ENCODE measurements at regions not wholly inside any gene's neighbourhood (a gene's known extent, or its start where the extent isn't known, plus 50 kb on each side); places are given as distances from the start of the nearest gene placed in this dataset.

DNA sequence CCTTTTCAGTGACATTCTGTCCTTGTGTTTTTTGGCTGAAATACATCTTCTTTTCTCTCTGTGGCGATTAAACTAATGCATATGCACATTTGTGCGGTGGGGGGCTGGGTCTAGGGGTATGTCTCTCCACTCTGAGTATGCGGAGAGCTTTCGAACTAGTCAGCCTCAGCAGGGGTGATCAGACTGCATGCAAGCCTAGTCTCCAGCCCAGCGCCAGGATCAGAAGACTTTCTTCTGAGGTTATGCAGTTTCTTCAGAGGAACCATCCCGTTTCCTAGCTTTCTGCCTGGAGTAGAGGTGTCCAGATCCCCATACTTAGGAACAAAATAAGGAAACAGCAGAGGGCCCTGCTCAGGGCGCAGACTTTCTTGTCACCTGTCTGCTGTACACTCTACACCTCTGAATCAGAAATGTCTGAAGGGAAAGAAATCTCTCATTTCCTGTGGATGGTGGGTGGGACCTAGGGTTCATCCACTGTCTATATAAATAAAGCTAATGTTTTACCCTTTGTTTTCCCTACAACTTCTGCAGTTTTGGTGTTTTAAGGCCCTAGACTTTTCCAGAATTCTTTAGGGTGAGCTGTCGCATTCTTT lies 230.4 kb downstream of the ABHD5 start:
- H3K27ac ChIP-seq: no peak overlapping the region
- no peak overlapping the region for H2AFZ ChIP-seq
- H3K27me3 ChIP-seq: peaks cover 8% of the 10 kb centered on the region
- TF ChIP-seq, protein P1, sequence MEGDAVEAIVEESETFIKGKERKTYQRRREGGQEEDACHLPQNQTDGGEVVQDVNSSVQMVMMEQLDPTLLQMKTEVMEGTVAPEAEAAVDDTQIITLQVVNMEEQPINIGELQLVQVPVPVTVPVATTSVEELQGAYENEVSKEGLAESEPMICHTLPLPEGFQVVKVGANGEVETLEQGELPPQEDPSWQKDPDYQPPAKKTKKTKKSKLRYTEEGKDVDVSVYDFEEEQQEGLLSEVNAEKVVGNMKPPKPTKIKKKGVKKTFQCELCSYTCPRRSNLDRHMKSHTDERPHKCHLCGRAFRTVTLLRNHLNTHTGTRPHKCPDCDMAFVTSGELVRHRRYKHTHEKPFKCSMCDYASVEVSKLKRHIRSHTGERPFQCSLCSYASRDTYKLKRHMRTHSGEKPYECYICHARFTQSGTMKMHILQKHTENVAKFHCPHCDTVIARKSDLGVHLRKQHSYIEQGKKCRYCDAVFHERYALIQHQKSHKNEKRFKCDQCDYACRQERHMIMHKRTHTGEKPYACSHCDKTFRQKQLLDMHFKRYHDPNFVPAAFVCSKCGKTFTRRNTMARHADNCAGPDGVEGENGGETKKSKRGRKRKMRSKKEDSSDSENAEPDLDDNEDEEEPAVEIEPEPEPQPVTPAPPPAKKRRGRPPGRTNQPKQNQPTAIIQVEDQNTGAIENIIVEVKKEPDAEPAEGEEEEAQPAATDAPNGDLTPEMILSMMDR (IDR thresholded peaks at IDR 0.05; ENCODE audit: poor library complexity): no peak
- TF ChIP-seq EZH2 (IDR thresholded peaks at IDR 0.05; ENCODE audit: borderline replicate concordance) (no peak), EZH2phosphoT487 (IDR thresholded peaks at IDR 0.05; ENCODE audit: low read depth, severe bottlenecking, unreplicated experiment) (no peak)
- H3K9me2 ChIP-seq (replicated peaks; ENCODE audit: insufficient read depth): no peaks in the 10 kb centered on the region
- H3K4me3 ChIP-seq: no peak overlapping the region
- 57% methylated on average over 8 of the region's 8 CpGs for WGBS (ENCODE audit: low lambda C conversion rate, missing lambda C conversion rate)
- no peak overlapping the region for H3K4me2 ChIP-seq
- no peaks in the 10 kb centered on the region for H3K9me3 ChIP-seq (ENCODE audit: low read depth)
- no peaks in the 10 kb centered on the region for H3K4me1 ChIP-seq (ENCODE audit: insufficient read depth)
- no peaks in the 10 kb centered on the region for H4K20me1 ChIP-seq (ENCODE audit: insufficient read depth, poor library complexity, severe bottlenecking)
- no peaks in the 10 kb centered on the region for H3K79me2 ChIP-seq
- no peaks in the 10 kb centered on the region for H3K36me3 ChIP-seq (replicated peaks; ENCODE audit: insufficient read depth, low read depth)
- DNase-seq (ENCODE audit: low spot score): no peak

DNA sequence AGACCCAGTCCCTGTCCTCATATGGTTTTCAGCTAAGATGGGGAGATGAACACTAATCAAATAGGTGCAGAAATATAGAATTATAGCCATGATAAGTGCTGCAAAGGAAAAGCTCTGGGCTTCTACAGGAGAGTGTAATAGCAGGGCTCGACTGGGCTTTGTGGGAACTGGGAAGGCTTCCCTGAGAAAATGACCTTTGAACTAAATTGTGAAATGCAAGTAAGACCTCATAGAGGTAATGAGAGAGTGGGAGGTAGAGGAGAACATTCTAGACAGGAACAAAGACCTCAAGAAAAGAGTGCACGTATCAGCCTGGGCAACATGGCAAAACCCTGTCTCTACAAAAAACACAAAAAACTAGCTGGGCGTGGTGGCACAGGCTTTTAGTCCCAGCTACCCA lies 231.6 kb downstream of the ABHD5 start:
- TF ChIP-seq, protein P1 (IDR thresholded peaks at IDR 0.05; ENCODE audit: poor library complexity): no peak
- TF ChIP-seq EZH2phosphoT487 (IDR thresholded peaks at IDR 0.05; ENCODE audit: low read depth, severe bottlenecking, unreplicated experiment) (no peak), EZH2 (IDR thresholded peaks at IDR 0.05; ENCODE audit: borderline replicate concordance) (no peak)
- no peaks in the 10 kb centered on the region for H3K79me2 ChIP-seq
- H3K27ac ChIP-seq: no peak overlapping the region
- H2AFZ ChIP-seq: no peak overlapping the region
- no peaks in the 10 kb centered on the region for H3K36me3 ChIP-seq (replicated peaks; ENCODE audit: insufficient read depth, low read depth)
- H3K4me1 ChIP-seq (ENCODE audit: insufficient read depth): no peaks in the 10 kb centered on the region
- no peaks in the 10 kb centered on the region for H3K9me3 ChIP-seq (ENCODE audit: low read depth)
- no peak overlapping the region for H3K4me3 ChIP-seq
- H3K27me3 ChIP-seq: peaks cover 8% of the 10 kb centered on the region
- H3K9me2 ChIP-seq (replicated peaks; ENCODE audit: insufficient read depth): no peaks in the 10 kb centered on the region
- H3K4me2 ChIP-seq: no peak overlapping the region
- WGBS (ENCODE audit: low lambda C conversion rate, missing lambda C conversion rate): 78% methylated on average over 3 of the region's 3 CpGs
- DNase-seq (ENCODE audit: low spot score): no peak
- H4K20me1 ChIP-seq (ENCODE audit: insufficient read depth, poor library complexity, severe bottlenecking): no peaks in the 10 kb centered on the region

DNA sequence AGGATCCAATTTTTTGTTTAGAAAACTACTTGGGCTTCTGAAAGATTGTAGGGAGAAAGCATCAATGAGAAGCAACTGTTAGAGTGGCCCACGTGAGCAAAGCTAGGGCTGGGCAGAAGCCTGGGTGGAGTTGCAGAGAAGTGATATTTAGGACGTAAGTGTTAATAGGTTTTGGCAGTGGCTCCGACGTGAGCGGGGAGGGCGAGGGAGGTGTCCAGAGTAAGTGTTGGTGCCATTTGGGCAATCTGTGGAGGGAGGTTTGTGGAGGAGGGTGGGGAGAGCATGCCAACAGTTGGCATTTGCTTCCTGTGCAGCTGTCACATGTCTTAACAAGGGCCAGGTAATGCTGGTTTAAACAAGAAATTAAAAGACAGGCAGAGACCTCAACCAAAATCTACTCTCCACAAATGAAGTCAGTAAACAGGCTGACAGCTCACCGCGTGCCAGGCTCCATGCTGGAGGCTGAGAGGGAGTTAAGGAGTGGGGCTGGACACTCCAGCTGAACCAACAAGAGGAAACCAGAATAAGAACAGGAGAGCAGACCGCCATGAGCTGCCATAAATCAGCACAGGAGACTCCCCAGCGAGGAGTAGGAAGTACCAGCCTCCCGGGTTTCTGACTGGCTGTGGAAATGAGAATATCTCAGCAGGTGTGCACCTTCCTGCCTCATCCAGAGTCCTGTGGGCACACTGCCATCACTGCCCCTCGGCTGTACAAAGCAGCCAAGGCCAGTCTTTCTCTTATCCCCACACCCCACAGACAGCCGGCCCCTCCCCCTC lies 232.6 kb downstream of the ABHD5 start:
- TF ChIP-seq EZH2phosphoT487 (IDR thresholded peaks at IDR 0.05; ENCODE audit: low read depth, severe bottlenecking, unreplicated experiment) (no peak), EZH2 (IDR thresholded peaks at IDR 0.05; ENCODE audit: borderline replicate concordance) (no peak)
- TF ChIP-seq, protein P1 (IDR thresholded peaks at IDR 0.05; ENCODE audit: poor library complexity): no peak
- Histone ChIP-seq H3K27ac (no peak overlapping the region), H3K79me2 (no peaks in the 10 kb centered on the region), H4K20me1 (ENCODE audit: insufficient read depth, poor library complexity, severe bottlenecking) (no peaks in the 10 kb centered on the region), H3K4me3 (no peak overlapping the region), H3K27me3 (peaks cover 8% of the 10 kb centered on the region), H3K9me3 (ENCODE audit: low read depth) (no peaks in the 10 kb centered on the region), H3K9me2 (replicated peaks; ENCODE audit: insufficient read depth) (no peaks in the 10 kb centered on the region), H2AFZ (no peak overlapping the region), H3K36me3 (replicated peaks; ENCODE audit: insufficient read depth, low read depth) (no peaks in the 10 kb centered on the region), H3K4me1 (ENCODE audit: insufficient read depth) (no peaks in the 10 kb centered on the region), H3K4me2 (no peak overlapping the region)
- DNase-seq (ENCODE audit: low spot score): no peak
- 85% methylated on average over 11 of the region's 13 CpGs for WGBS (ENCODE audit: low lambda C conversion rate, missing lambda C conversion rate)

Data from hepatocyte (in vitro differentiated cells).